ENCODE measurements at regions not wholly inside any gene's neighbourhood (a gene's known extent, or its start where the extent isn't known, plus 50 kb on each side); places are given as distances from the start of the nearest gene placed in this dataset.
A peak's percentile ranks its signal among the peaks of the same experiment; 100 is the strongest.

GRCh38 chr5:61230492-61230891 lies 68.2 kb upstream of the SMIM15 start:
- no peaks in the 10 kb centered on the region for H3K9me3 ChIP-seq (ENCODE audit: control insufficient read depth, insufficient read depth, low read depth, low read length)
- no peaks in the 10 kb centered on the region for H3K27me3 ChIP-seq (ENCODE audit: control insufficient read depth, insufficient read depth, low read length)
- no peaks in the 10 kb centered on the region for H3K36me3 ChIP-seq (ENCODE audit: control insufficient read depth, insufficient read depth, low read length)
- H3K9ac ChIP-seq (ENCODE audit: insufficient read depth, low read length), result no peak overlapping the region
- TF ChIP-seq CTCF (conservative IDR thresholded peaks at IDR 0.05 in 1 of 2, IDR thresholded peaks at IDR 0.05 in 1 of 2; ENCODE audit: low read depth in 1 of 2, low read length in 2 of 2) (no peak), EZH2 (IDR thresholded peaks at IDR 0.05; ENCODE audit: low read length, missing control alignments) (no peak)
- H3K79me2 ChIP-seq (ENCODE audit: control insufficient read depth, insufficient read depth, low read length), result no peaks in the 10 kb centered on the region
- no peak overlapping the region for H2AFZ ChIP-seq (ENCODE audit: low read length)
- no peak overlapping the region for H3K4me2 ChIP-seq (ENCODE audit: extremely low read depth, insufficient read depth, low read length)
- no peak for DNase-seq (ENCODE audit: low read depth in 2 of 2)
- H4K20me1 ChIP-seq (ENCODE audit: control insufficient read depth, extremely low read depth, insufficient read depth, low read length), result no peaks in the 10 kb centered on the region
- H3K27ac ChIP-seq (ENCODE audit: insufficient read depth, low read length), result no peak overlapping the region
- H3K4me3 ChIP-seq (replicated peaks in 1 of 4; ENCODE audit: control extremely low read depth in 1 of 4, insufficient read depth in 1 of 4, low read depth in 3 of 4, low read length in 4 of 4), result no peak overlapping the region
- H3K4me1 ChIP-seq (ENCODE audit: control insufficient read depth, extremely low read depth, insufficient read depth, low read length), result peaks cover 2% of the 10 kb centered on the region

- Histone ChIP-seq H3K4me3 (replicated peaks in 1 of 4; ENCODE audit: control extremely low read depth in 1 of 4, insufficient read depth in 1 of 4, low read depth in 3 of 4, low read length in 4 of 4) (no peak overlapping the region), H3K4me1 (ENCODE audit: control insufficient read depth, extremely low read depth, insufficient read depth, low read length) (peaks cover 2% of the 10 kb centered on the region), H4K20me1 (ENCODE audit: control insufficient read depth, extremely low read depth, insufficient read depth, low read length) (no peaks in the 10 kb centered on the region), H3K79me2 (ENCODE audit: control insufficient read depth, insufficient read depth, low read length) (no peaks in the 10 kb centered on the region), H3K4me2 (ENCODE audit: extremely low read depth, insufficient read depth, low read length) (no peak overlapping the region), H3K9ac (ENCODE audit: insufficient read depth, low read length) (no peak overlapping the region), H3K27ac (ENCODE audit: insufficient read depth, low read length) (no peak overlapping the region), H3K36me3 (ENCODE audit: control insufficient read depth, insufficient read depth, low read length) (no peaks in the 10 kb centered on the region), H2AFZ (ENCODE audit: low read length) (no peak overlapping the region), H3K27me3 (ENCODE audit: control insufficient read depth, insufficient read depth, low read length) (no peaks in the 10 kb centered on the region), H3K9me3 (ENCODE audit: control insufficient read depth, insufficient read depth, low read depth, low read length) (no peaks in the 10 kb centered on the region)
- no peak for DNase-seq (ENCODE audit: low read depth in 2 of 2)
- TF ChIP-seq CTCF (conservative IDR thresholded peaks at IDR 0.05 in 1 of 2, IDR thresholded peaks at IDR 0.05 in 1 of 2; ENCODE audit: low read depth in 1 of 2, low read length in 2 of 2), result no peak
- no peak for TF ChIP-seq EZH2 (IDR thresholded peaks at IDR 0.05; ENCODE audit: low read length, missing control alignments)
Measured at GRCh38 chr5:61231813-61232212, 69.5 kb upstream of the SMIM15 start.

GRCh38 chr5:61232490-61233050 lies 70.3 kb upstream of the SMIM15 start:
- H3K4me3 ChIP-seq (replicated peaks in 1 of 4; ENCODE audit: control extremely low read depth in 1 of 4, insufficient read depth in 1 of 4, low read depth in 3 of 4, low read length in 4 of 4), result no peak overlapping the region
- no peak overlapping the region for H2AFZ ChIP-seq (ENCODE audit: low read length)
- H3K27me3 ChIP-seq (ENCODE audit: control insufficient read depth, insufficient read depth, low read length), result no peaks in the 10 kb centered on the region
- TF ChIP-seq CTCF (conservative IDR thresholded peaks at IDR 0.05 in 1 of 2, IDR thresholded peaks at IDR 0.05 in 1 of 2; ENCODE audit: low read depth in 1 of 2, low read length in 2 of 2) (no peak), EZH2 (IDR thresholded peaks at IDR 0.05; ENCODE audit: low read length, missing control alignments) (no peak)
- no peaks in the 10 kb centered on the region for H3K9me3 ChIP-seq (ENCODE audit: control insufficient read depth, insufficient read depth, low read depth, low read length)
- no peaks in the 10 kb centered on the region for H4K20me1 ChIP-seq (ENCODE audit: control insufficient read depth, extremely low read depth, insufficient read depth, low read length)
- no peak overlapping the region for H3K4me2 ChIP-seq (ENCODE audit: extremely low read depth, insufficient read depth, low read length)
- no peaks in the 10 kb centered on the region for H3K79me2 ChIP-seq (ENCODE audit: control insufficient read depth, insufficient read depth, low read length)
- no peaks in the 10 kb centered on the region for H3K36me3 ChIP-seq (ENCODE audit: control insufficient read depth, insufficient read depth, low read length)
- peak in 1 of 2 donors; percentile 12 for DNase-seq (ENCODE audit: low read depth in 2 of 2)
- no peak overlapping the region for H3K9ac ChIP-seq (ENCODE audit: insufficient read depth, low read length)
- H3K4me1 ChIP-seq (ENCODE audit: control insufficient read depth, extremely low read depth, insufficient read depth, low read length), result peaks cover 2% of the 10 kb centered on the region
- no peak overlapping the region for H3K27ac ChIP-seq (ENCODE audit: insufficient read depth, low read length)
